HG02798 (cell line): ENCODE measurements at regions not wholly inside any gene's neighbourhood (a gene's known extent, or its start where the extent isn't known, plus 50 kb on each side); places are given as distances from the start of the nearest gene placed in this dataset.
"Not testable (repeated sequence)": the region's sequence is repeated elsewhere in the genome, so short reads cannot be mapped to it uniquely, and the experiment has no call there.

Experiments used
- ATAC-seq: cut with Tn5 transposase; IDR thresholded peaks from one replicate; pipeline ENCODE4 v1.9.1; 2021; ENCODE audit warnings: mild to moderate bottlenecking; ENCODE audit not compliant: unreplicated experiment, poor library complexity

DNA sequence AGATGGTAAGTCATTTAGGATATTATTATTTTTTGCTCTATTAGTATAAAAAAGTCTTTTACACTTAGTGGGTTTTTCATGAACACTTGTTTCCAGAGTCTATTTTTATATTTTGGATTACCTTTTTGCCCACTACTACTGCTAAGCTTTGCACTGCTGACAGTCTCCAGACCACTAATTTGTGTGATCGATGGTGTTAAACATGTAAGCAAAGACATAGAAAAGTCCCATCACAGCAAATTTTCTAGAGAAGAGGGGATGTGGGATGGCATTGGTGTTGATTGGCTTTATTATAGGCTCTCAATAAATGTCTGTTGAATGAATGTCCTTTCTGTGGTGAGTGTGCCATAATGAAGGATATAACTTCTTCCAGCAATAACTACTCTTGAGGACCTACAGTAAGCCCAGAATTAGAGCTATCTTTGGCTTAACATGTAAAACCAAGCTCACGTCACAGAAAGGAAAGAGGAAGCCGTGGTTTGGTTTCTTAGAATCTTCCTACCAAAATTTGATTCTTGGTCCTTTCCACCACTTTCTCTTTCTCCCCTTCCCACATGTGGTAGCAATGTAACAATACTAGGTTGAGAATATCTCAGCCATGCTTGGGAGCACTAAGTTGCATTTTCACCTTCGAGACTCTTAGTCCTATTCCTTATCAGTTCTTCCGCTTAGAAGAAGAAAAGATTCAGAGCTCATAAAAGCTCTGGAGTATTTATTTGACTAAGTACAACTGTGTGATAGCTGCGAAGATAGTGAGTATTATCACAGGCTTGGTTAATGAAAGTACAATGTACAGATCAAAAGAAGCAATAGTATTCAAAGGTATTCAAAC lies 90.6 kb upstream of the UMPS start:
- ATAC-seq, result peak; percentile 44

DNA sequence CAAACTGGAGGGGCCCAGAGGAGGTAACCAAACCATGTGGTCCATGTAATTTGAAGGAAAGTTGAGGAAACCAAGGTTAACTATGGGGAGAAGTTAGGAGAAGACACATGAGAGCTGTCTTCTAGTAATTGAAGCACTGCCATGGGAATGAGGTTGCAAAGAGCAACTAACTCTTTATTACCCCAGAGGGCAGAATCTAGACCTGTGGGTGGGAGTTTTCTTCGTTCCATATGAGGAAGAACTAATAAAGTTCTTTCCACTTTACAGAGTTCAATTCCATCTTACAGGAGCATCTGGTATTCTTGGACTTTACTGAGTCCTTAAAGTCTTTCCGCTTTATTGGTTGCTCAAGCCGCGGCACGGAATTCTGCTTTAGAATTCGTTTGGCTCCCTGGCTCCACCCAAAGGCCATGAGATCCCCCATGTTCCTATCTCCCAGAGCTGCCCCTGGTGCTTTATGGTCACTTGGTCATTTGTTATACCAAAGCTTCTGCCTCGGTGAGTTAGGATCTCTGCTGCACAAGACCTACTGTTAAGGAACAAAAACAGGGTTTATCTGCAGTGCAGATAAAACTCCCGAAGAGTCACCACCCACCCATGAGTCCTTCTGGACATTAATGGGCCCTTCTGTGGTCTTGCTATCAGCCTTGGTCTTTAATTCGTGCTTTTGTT lies 89.5 kb upstream of the UMPS start:
- ATAC-seq, result no peak

DNA sequence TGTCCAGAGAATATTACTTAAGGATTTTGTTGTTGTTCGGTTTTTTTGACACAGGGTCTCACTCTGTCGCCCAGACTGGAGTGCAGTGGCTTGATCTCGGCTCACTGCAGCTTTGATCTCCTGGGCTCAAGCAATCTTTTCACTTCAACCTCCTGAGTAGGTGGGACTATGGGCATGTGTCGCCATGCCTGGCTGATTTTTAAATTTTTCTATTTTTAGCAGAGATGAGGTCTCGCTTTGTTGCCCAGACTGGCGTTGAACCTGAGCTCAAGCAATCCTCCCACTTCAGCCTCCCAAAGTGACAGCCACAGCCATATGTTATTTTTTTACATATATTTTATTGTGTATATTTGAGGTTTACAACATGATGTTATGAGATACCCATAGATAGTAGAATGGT lies 86.8 kb upstream of the UMPS start:
- no peak for ATAC-seq

DNA sequence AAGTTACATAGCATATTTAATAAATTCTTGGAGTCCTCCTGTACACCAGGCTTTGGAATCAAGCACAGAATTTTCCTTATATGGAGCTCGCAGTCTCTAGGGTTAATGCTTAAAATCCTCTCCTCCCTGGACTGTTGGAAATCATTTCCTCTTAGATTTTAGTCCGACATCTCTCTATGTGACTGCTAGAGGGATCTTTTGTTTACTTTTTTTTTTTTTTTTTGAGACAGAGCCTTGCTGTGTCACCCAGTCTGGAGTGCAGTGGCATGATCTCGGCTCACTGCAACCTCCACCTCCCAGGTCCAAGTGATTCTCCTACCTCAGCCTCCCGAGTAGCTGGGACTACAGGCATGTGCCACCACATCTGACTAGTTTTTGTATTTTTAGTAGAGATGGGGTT lies 84.1 kb upstream of the UMPS start:
- ATAC-seq, result not testable (repeated sequence)

DNA sequence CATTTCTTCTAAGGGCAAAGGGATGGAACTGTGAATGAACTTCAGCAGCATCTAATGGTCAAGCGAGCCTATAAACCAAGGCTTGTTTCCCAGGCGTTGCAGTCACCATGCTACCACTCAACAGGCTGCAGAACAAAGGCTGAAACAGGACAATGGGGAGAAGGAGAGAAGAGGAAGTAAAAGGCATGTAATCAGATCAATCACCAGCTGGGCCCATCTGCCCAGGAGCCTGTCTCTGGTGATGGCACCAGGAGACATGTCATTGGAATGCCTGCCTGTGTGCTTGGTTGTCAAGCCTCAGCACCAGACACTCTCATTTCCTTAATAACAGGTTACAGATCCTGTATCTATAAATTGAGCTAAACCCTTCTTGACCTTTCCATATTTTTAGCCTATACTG lies 81.7 kb upstream of the UMPS start:
- ATAC-seq, result no peak

DNA sequence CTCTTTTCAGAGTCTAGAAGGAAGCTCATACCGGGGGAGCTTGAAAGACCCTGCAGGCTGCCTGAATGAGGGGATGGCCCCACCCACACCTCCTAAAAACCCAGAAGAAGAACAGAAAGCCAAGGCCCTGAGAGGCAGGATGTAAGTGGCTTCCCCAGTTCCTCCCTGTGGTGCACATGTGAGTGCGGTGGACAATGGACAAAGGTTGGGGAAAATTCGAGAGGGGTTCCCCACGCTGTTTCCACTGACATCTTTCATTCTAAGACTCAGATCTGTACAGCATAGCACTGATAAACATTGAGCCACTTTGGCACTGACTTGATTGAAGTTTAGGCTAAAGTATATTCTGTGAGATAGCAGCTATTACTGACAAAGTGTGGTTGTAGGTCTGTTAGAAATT lies 79.5 kb upstream of the UMPS start:
- peak; percentile 60 for ATAC-seq

DNA sequence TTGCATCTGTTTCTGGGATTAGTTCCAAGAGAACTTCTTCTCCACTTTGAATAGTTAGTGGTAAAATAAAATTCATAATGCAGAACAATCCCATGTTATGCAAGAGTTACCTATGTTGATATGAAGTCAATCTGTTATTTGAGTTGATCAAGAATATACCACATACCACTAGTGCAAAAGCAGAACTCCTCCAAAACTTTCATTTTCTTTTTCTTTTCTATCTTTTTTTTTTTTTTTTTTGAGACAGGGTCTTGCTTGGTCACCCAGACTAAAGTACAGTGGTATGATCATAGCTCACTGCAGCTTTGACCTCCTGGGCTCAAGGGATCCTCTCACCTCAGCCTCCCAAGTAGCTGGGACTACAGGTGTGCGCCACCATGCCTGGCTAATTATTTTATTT lies 78.8 kb upstream of the UMPS start:
- ATAC-seq, result not testable (repeated sequence)

DNA sequence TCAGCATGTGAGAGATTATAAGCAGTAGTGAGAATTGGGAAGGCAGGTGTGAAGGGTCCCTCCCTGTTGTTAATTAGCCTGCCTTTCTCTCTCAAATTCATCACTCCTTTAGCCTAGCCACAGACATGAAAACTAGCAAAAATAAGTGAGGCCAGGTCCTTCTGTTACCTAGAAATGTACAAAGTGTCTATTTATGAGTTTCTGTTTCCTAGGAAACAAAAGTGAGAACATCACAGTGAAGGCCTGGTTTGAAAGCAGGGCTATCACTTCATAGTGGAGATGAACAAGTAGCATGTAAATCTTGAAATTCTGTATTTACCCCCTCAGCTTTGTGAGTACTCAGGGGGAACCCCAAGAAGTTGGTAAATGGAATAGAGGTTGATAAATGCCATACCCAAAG lies 78.2 kb upstream of the UMPS start:
- no peak for ATAC-seq

DNA sequence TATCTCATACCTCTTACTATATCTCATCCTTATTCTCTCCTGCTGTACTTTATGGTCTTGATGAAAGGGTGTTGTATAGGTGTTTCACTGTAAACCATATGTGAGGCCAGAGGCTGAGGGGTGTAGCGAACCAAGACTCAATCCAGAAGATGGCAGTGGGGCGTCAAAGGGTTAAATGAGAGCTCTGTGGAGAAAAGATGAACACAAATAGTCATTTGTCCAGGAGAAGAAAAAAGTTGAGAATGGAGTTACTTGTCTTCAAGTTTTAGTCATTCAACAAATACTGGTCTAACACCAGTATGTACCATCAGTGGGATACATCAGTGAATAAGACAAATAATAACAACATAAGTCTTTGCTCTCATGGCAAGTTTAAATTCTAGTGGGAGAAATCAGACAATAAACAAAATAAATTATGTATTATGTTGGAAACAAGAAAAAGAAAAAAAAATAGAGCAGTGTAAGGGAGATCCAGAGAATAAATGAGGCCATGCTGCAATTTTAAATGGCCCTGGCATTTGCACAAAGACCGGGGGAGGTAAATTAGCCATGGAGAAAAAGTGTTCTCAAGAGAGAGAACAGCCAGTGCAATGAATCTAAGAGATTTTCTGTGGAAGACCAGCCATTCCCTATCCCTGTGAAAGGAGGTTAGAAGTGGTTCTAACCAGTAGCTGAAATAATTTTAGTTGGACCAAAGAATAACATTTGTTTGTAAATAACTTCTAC lies 77.0 kb upstream of the UMPS start:
- ATAC-seq, result no peak

DNA sequence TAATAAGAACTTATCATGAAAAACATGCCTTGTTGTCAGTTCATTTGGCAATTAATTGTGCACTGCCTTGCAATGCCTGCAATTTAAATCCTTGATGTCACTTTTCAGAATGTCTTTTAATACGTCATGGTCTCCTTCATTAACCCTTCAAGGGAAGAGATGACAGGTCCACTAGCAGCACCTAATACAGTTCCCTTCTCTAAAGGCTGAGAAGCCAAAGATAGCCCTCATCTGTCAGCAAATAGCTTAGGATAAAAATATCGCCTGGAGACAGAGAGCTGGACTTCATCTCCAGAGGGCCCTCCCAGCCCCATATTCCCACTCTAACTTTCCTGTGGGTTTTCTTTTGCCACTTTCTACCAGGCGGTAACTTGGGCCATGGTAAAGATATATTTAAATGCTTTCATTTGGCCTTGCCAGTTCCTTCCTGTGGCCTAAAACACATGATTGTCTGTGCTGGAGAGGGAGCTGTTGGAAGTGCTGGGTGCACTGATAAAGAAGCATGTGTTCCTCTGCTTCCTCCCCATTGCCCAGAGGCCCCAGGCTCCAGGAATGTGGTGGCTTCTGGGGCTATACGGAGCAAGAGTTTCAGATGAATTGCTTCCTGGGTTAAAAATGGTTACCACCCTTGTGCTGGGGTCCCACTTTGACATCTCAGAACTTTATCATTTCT lies 76.3 kb upstream of the UMPS start:
- no peak for ATAC-seq

DNA sequence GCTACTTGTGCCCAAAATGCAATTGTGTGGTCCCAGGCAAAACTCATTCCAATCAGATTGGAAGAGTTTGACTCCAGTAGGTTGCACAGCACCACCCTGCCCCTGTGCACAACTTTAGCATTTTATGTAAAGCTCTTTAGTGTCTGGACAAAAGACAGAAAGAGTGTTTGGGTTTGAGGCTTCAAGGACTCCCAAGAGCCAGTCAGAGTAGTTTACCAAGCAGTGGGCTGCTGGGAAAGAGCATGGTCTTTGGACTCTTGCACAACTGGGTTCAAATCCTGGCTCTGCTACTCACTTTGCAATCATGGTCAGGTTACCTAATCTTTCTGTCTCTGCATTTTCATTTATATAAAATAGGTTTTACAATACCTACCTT lies 75.8 kb upstream of the UMPS start:
- ATAC-seq, result no peak

DNA sequence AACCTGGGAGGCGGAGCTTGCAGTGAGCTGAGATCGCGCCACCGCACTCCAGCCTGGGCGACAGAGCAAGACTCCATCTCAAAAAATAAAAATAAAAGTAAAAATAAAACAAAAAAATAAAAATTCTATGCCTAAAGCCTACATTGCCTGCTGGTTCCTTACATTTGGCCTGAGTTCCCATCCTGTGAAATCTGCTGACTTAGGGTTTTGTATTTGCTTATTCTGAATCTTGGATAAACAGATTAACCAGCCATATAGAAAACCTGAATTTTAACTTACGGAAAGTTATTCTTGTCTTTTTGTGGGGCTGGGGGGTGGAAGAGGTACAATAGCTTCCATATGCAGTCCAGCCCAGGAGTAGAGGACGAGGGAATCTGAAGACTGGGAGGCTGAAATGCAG lies 73.7 kb upstream of the UMPS start:
- no peak for ATAC-seq

DNA sequence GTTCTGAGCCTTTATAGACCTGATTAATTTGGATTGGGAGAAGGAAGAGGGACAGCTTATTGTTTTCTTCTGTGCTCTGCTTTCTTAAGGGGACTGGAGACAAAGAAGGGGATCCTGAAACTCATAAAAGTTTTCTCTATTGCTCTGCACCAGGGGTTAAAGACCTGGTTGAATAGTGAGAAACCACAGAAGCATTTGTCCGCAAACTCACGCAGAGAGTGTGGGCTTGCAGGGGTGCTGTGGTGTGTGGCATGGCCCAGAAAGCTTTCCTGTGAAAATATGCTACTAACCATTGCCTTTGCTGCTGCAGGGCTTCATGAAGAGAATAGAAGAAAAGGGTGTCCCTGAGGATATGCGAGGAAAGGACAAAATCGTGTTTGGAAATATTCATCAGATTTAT lies 73.1 kb upstream of the UMPS start:
- no peak for ATAC-seq

DNA sequence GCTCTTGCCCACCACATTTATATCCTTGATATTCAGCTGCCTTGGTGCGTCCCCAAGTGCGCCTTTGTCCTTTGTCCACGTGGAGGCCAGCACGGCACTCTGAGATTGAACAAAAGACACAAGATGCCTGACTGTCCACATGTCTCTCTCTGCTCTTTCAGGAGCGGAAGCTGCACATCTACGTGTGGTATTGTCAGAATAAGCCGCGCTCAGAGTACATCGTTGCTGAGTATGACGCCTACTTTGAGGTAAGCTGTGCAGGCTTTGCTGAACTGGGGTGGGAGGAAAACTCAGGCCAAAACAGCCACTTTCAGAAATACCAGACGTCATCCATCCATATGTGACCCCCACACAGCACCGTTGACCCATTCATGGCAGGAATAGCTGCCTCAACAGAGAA lies 72.0 kb upstream of the UMPS start:
- ATAC-seq, result no peak

DNA sequence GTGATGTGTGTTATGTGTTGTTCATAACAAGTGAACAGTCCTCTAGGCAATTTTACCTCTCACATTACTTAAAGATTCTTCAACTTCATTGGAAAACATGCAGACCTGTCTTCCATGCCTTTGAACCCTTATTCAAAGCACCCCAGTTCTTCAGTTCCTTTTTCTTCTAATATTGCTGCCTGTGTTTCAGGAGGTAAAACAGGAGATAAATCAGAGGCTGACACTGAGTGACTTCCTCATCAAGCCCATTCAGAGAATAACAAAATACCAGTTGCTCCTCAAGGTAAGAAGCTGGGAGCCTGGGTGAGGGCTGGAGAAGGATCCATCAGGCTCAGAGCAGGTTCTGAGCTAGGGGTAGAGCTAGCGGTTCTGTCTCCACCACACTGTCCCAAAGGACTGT lies 71.1 kb upstream of the UMPS start:
- no peak for ATAC-seq

DNA sequence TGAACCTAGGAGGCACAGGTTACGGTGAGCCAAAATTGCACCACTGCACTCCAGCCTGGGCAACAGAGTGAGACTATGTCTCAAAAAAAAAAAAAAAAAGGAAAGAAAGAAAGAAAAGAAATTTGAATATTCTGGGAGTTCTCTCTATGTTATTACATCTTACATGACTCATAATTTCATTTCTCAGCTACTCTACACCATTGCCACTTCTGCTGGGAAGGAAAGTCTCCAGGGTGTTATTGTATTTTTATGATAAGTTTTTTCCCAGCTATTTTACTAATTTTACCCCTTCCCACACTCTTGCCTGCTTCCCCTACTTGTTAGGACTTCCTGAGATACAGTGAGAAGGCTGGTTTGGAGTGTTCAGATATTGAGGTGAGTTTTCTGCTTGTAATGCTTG lies 69.7 kb upstream of the UMPS start:
- no peak for ATAC-seq

DNA sequence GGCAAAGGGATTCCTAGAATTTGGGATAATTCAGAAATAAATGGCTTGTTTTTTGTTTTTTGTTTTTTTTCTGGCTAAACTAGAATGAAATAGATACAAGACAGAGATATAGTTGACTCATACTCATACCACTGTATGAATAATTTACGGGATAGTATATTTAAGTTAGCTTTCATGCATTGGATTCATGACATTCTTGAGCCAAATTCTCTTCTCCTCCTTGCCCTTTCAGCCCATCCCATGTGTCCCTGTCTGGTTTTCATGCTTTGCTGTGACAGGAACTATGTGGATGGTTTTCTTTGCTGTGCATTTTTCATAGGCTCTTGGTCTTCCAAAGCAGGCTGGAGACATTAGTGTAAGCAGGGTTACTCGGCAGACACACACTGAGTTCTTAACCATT lies 66.6 kb upstream of the UMPS start:
- no peak for ATAC-seq

DNA sequence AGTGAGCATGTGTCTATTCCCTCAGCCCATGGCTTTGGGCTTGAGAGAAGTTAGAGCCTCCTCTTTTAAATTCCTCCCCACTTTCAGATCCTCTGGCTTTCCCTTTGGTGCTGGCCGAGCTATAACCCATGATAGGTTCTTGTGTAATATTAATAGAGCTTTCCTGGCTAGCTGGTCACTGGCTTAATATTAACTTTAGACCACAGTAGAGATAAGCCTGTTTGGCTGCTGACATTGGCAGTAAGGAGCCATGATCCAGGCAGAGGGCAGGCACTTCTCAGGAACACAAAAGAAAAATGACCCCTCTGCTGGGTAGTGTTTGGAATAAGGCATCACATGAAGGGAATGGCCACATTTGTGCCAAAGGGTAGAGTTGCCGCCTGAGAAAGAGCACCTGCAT lies 65.4 kb upstream of the UMPS start:
- no peak for ATAC-seq

DNA sequence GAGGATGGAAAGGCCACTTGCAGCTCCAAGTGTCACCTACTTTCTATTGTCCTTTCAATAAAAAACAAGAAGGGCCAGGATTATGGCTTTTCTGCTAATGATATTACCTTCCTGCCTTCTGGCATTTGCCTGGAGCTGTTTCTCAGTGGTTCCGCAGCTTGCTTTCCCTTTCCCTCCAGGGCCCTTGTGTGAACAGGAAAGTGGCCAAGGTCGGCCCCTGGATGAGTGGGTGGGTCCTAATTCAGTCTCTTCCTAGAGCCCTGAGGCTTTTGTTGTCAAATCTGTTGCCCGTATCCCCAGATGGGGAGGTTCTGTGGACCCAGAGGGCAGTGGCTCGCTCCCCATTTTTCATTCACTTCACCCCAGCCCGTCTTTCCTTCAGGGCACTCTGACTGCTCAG lies 64.2 kb upstream of the UMPS start:
- no peak for ATAC-seq

DNA sequence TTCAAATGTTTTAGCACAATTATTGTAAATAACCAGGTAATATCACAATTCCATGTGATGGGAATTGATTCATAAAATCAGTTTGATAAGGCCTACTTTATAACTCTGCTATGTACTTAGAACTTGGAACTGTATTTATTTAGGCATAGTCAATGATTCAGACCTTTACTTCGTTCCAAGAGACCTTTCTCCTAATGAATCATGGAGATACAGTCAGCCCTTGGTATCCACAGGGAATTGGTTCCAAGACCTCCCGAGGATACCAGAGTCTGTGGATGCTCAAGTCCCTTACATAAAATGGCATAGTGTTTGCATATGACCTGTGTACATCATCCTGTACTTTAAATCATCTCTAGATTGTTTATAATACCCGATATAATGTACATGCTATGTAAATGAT lies 60.8 kb upstream of the UMPS start:
- no peak for ATAC-seq

DNA sequence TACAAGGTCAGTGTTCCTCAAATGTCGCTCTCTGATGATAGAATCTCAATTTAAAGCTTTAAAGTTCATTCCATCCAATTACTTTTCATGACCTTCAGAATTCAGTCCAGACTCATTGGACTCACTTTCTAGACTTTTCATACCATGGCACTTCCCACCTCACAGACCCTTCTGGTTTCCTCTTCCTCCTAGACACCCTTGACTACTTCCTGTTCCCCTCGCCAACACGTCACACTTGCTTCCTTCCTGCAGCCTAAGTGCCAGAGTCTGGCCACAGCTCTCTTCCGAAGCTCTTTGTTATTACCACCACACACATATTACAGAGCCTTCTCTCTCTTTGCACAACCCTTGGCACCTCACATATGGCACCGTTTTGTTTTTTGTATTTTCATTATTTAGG lies 59.1 kb upstream of the UMPS start:
- no peak for ATAC-seq
